VCaP (cell line): ENCODE measurements at regions not wholly inside any gene's neighbourhood (a gene's known extent, or its start where the extent isn't known, plus 50 kb on each side); places are given as distances from the start of the nearest gene placed in this dataset.

Source experiments
- H3K27ac ChIP-seq: fragments of 450-650 bp; 2 replicates; pipeline ENCODE4 v1.5.1; 2017
- TF ChIP-seq, protein P1 (sequence below): fragments of 450-650 bp; conservative IDR thresholded peaks from 2 replicates; pipeline ENCODE4 v1.5.1; 2017; ENCODE audit warnings: mild to moderate bottlenecking, moderate library complexity

DNA sequence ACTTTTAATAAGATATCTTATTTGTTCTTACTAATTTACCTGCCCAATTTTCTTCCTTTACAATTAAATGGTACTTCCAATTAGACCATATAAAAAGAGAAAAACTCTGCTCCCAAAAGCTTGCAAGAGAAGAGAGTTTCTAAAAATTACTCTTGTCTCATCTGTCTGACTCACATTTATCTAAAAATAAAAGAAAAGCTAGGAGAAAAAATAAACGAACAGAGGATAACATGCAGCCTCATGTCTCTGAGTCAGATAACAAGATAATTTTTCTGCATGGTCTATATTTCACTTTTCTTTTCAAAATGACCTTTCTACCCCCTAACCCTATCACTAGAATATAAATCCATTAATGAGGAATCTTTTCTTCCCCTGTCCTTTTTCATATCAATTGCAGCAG, 127.2 kb upstream of the TCF21 start:
- no peak overlapping the region for H3K27ac ChIP-seq
- TF ChIP-seq, protein P1, sequence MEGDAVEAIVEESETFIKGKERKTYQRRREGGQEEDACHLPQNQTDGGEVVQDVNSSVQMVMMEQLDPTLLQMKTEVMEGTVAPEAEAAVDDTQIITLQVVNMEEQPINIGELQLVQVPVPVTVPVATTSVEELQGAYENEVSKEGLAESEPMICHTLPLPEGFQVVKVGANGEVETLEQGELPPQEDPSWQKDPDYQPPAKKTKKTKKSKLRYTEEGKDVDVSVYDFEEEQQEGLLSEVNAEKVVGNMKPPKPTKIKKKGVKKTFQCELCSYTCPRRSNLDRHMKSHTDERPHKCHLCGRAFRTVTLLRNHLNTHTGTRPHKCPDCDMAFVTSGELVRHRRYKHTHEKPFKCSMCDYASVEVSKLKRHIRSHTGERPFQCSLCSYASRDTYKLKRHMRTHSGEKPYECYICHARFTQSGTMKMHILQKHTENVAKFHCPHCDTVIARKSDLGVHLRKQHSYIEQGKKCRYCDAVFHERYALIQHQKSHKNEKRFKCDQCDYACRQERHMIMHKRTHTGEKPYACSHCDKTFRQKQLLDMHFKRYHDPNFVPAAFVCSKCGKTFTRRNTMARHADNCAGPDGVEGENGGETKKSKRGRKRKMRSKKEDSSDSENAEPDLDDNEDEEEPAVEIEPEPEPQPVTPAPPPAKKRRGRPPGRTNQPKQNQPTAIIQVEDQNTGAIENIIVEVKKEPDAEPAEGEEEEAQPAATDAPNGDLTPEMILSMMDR: no peak

DNA sequence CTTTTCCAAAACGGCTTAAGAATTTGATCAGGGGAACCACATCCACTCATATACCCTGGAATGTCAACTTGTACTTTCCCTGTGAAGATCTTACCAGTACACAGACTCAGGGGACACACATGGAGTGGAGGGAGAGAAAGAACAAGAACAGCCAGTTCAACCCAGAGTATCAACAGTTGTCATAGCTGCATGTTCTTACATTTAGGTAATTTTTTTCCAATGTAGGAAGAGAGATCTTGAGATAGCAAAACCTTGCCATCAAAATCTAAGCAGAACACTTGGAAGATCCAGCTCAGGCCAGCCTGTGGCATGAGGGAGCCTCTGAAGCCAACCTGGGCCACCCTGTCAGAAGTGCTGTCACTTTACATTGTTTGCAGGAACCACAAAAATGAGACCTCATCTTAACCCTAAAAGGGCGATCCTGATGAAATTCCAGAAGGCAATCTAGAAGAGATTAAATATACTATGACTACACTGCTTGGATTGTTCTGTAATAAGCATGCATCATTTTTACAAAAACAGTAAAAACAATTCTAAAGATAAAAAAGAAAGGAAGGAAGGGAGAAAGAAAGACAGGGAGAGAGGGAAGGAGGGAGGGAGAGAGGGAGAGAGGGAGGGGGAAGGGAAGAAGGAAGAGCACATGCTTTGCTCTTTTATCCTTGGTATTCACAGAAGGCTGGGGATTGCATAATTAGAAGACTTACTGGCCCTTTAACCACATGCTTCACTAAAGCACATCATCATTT, 124.7 kb upstream of the TCF21 start:
- no peak overlapping the region for H3K27ac ChIP-seq
- TF ChIP-seq, protein P1: no peak

DNA sequence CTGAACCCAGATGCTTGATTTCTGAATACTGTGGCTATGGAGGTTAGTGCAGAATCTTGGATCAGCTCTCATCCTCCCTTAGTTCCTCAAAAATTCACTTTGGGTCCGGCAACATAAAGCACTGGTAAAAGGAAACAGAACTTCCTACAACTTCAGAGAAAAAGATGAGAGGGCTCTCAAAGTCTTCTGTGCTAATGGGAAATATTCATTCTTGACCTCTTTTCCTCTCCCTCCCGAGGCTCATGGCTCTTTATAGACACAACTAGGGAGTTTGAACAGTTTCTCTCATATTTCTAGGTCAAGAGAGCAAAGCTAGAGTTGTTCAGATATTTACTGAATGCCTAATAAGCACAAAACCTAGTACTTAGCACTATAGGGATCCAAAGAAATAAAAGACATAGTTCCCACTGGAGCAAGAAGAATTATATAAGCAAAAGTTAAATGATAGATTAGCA, 124.1 kb upstream of the TCF21 start:
- no peak overlapping the region for H3K27ac ChIP-seq
- TF ChIP-seq, protein P1: no peak

DNA sequence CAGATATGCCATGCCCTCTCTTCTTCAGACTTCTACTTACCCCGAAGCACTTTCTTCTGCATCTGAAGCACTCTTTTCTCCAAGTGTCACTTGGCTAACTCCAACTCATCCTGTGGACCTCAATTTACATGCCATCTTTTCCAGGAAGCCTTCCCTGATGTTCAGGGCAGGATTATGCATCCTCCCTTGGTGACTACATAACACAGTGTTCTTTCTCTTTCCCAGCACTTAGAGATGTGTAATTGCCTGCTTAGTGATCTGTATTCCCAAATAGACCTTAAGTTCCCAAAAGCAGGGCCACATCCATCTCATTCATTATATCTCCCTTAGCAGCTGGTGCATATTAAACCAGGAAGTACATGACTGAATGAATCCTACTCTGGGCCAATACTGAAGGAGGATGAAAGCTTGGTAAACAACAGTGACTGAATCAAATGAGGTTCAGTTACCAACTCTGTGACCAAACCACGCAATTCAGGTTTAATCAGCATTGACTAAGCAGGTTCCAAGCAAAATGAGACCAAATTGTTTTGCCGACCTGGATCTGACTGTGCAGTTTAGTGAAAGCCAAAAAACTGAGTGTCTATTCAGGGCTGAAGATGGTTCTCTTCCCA, 121.4 kb upstream of the TCF21 start:
- H3K27ac ChIP-seq: no peak overlapping the region
- TF ChIP-seq, protein P1: no peak

DNA sequence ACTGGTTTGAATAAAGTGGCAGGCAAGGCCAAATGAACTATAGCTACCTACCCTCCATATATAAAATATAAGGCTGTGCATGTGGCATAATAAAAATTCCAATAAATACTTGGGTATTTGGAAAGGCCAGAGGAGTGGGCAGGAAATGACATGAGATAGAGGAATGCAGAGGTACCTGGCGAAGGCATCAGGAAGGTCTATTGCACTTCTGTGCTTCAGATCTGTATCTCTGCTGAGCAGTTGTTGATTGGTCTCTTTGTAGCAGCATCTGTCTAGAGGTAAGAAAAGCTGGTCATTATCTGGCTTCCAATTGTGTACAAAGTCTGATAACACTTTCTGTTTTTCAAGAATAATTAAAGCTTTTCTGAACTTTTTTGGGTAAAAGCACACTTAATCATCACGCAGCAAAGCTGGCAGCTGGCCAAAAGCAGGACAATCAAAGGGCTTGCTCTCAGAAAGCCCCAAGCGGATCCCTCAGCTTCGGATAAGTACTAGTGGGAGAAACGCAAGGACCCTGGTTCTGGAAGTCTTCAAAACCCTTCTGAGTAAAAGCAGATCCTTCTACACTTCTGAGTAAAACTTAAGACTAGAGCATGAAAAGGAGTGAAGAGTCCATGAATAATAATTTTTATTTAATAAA, 120.1 kb upstream of the TCF21 start:
- TF ChIP-seq, protein P1: no peak
- H3K27ac ChIP-seq: no peak overlapping the region

DNA sequence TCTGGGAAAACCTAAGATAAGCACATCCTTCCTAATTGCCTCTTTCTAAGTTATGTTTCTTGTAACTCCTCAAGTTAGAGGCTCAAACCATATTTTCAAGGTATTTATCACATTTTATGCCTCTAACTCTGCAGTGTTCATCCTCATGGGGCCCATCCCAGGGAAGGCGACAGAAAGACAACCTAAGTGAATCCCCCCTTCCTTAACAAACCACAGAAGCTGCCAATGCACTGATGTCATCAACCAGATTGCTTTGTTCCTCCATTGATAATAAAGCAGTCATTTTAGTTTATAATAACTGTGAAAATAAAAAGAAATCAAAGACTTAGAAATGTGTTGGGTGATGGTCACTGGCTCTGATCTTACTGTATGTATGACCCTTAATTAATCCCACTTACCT, 119.5 kb upstream of the TCF21 start:
- no peak overlapping the region for H3K27ac ChIP-seq
- TF ChIP-seq, protein P1: no peak

DNA sequence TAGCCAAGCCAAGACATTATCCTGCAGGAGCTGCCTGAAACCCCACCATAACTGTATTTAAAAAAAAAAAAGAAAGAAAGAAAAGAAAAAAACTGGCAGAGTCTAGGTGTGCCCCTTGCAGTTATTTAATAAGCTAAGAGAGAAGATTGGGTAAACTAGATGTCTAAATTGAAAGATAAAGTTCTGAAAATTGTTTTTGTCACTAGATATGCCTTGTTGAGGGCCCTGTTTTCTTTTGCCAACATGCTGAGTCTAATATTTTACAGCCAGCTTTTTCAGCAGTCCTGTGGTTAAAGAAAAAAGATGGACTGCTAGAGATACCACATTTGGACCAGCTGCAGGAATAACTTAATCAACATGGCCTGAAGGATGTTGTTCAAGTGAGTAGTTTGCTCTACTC, 116.3 kb upstream of the TCF21 start:
- no peak overlapping the region for H3K27ac ChIP-seq
- TF ChIP-seq, protein P1: no peak
